HG03159 (cell line): ENCODE measurements at regions not wholly inside any gene's neighbourhood (a gene's known extent, or its start where the extent isn't known, plus 50 kb on each side); places are given as distances from the start of the nearest gene placed in this dataset.
"Not testable (repeated sequence)": the region's sequence is repeated elsewhere in the genome, so short reads cannot be mapped to it uniquely, and the experiment has no call there.

ENCODE experiments used
- ATAC-seq: cut with Tn5 transposase; IDR thresholded peaks from one replicate; pipeline ENCODE4 v1.9.1; 2021; ENCODE audit warnings: mild to moderate bottlenecking, moderate library complexity; ENCODE audit not compliant: unreplicated experiment

- no peak for ATAC-seq
These were observed 64.8 kb upstream of the SVIL start for GRCh38 chr10:29699621-29700020.

- no peak for ATAC-seq
These were observed 64.2 kb upstream of the SVIL start for GRCh38 chr10:29698773-29699490.

- ATAC-seq, result not testable (repeated sequence)
These were observed 61.8 kb upstream of the SVIL start for GRCh38 chr10:29696581-29696980.

GRCh38 chr10:29694121-29694520, 59.4 kb upstream of the SVIL start:
- ATAC-seq, result no peak

GRCh38 chr10:29692121-29692539, 57.4 kb upstream of the SVIL start:
- ATAC-seq, result no peak

- ATAC-seq, result no peak
These were observed 56.8 kb upstream of the SVIL start for GRCh38 chr10:29691564-29692072.

GRCh38 chr10:29689001-29689400, 54.2 kb upstream of the SVIL start:
- no peak for ATAC-seq

GRCh38 chr10:29688230-29688661, 53.5 kb upstream of the SVIL start:
- ATAC-seq, result no peak

- no peak for ATAC-seq
These were observed 52.8 kb upstream of the SVIL start for GRCh38 chr10:29687421-29688164.

- ATAC-seq, result no peak
These were observed 50.7 kb upstream of the SVIL start for GRCh38 chr10:29685506-29685905.
